GM12864 (cell line): ENCODE measurements at regions not wholly inside any gene's neighbourhood (a gene's known extent, or its start where the extent isn't known, plus 50 kb on each side); places are given as distances from the start of the nearest gene placed in this dataset.

Experiments
- DNase-seq: peaks from one replicate; pipeline ENCODE4 v3.0.0-alpha.2; 2011; ENCODE audit warnings: low read depth
- H3K4me3 ChIP-seq: 2 replicates; pipeline ENCODE4 v1.5.1; 2011; ENCODE audit warnings: mild to moderate bottlenecking, low read depth, low read length, control low read depth
- CTCF ChIP-seq: IDR thresholded peaks from 2 replicates; pipeline ENCODE4 v1.5.1; 2011; ENCODE audit warnings: low read depth, mild to moderate bottlenecking, moderate library complexity, low read length, control low read depth, inconsistent platforms; ENCODE audit errors: missing control alignments

- no peak overlapping the region for H3K4me3 ChIP-seq
- no peak for TF ChIP-seq CTCF
- DNase-seq = no peak
Measured at GRCh38 chr12:58580095-58580494, 340.2 kb downstream of the LRIG3 start.

- DNase-seq = no peak
- no peak overlapping the region for H3K4me3 ChIP-seq
- TF ChIP-seq CTCF = no peak
Measured at GRCh38 chr12:58583529-58583928, 336.8 kb downstream of the LRIG3 start.

GRCh38 chr12:58583940-58584339, 336.4 kb downstream of the LRIG3 start:
- no peak overlapping the region for H3K4me3 ChIP-seq
- DNase-seq = no peak
- TF ChIP-seq CTCF = no peak

GRCh38 chr12:58584880-58585279, 335.4 kb downstream of the LRIG3 start:
- TF ChIP-seq CTCF = no peak
- DNase-seq = no peak
- no peak overlapping the region for H3K4me3 ChIP-seq

- no peak for DNase-seq
- no peak overlapping the region for H3K4me3 ChIP-seq
- no peak for TF ChIP-seq CTCF
Measured at GRCh38 chr12:58586762-58587161, 333.5 kb downstream of the LRIG3 start.

GRCh38 chr12:58588770-58589169, 331.5 kb downstream of the LRIG3 start:
- H3K4me3 ChIP-seq = no peak overlapping the region
- DNase-seq = no peak
- TF ChIP-seq CTCF = no peak

- no peak overlapping the region for H3K4me3 ChIP-seq
- no peak for TF ChIP-seq CTCF
- no peak for DNase-seq
Measured at GRCh38 chr12:58592475-58593207, 327.7 kb downstream of the LRIG3 start.
